Type B pancreatic cell (in vitro differentiated cells): ENCODE measurements at regions not wholly inside any gene's neighbourhood (a gene's known extent, or its start where the extent isn't known, plus 50 kb on each side); places are given as distances from the start of the nearest gene placed in this dataset.
"Not testable (repeated sequence)": the region's sequence is repeated elsewhere in the genome, so short reads cannot be mapped to it uniquely, and the experiment has no call there.

Source experiments
- DNase-seq: peaks from one replicate; pipeline ENCODE4 v3.0.0; 2021; ENCODE audit warnings: mixed read lengths; ENCODE audit not compliant: unreplicated experiment; ENCODE audit errors: extremely low spot score
- H3K27ac Mint-ChIP-seq: 2 replicates; pipeline ENCODE4 v1.8.0; 2021; ENCODE audit warnings: mild to moderate bottlenecking, mixed read lengths
- H3K27me3 Mint-ChIP-seq: 2 replicates; pipeline ENCODE4 v1.8.0; 2021; ENCODE audit warnings: mixed read lengths
- H3K36me3 Mint-ChIP-seq: 2 replicates; pipeline ENCODE4 v1.8.0; 2021; ENCODE audit warnings: mixed read lengths
- H3K4me1 Mint-ChIP-seq: one replicate; pipeline ENCODE4 v1.8.0; 2021; ENCODE audit warnings: mixed read lengths; ENCODE audit not compliant: unreplicated experiment
- H3K4me3 Mint-ChIP-seq: 2 replicates; pipeline ENCODE4 v1.8.0; 2021; ENCODE audit warnings: mild to moderate bottlenecking, mixed read lengths
- H3K9me3 Mint-ChIP-seq: 2 replicates; pipeline ENCODE4 v1.8.0; 2021; ENCODE audit warnings: mixed read lengths
- TF ChIP-seq, protein P1 (sequence below): fragments of 200-600 bp; sonication (generic); conservative IDR thresholded peaks from 2 replicates; pipeline ENCODE4 v1.5.0; 2021; ENCODE audit warnings: antibody characterized with exemption, mild to moderate bottlenecking

DNA sequence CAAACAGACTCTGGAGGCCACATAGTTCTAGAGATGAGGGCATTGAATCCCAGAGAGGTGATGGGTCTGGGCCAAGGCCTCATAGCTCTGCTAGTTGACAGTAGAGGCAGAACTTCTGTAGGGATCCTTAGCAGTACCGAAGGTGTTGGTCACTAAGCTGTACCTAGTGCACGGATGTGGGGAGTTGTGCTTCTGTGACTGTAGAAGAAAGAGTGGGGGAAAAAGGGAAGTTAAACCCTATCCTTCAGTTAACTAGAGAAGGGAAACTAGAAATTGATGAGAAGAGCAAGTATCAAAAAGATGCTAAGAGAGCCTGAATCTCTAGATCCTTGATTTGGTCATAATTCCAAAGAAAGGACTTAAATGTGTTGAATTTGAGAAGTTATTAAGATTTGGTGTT, 186.7 kb downstream of the NFKBIZ start:
- TF ChIP-seq, protein P1, sequence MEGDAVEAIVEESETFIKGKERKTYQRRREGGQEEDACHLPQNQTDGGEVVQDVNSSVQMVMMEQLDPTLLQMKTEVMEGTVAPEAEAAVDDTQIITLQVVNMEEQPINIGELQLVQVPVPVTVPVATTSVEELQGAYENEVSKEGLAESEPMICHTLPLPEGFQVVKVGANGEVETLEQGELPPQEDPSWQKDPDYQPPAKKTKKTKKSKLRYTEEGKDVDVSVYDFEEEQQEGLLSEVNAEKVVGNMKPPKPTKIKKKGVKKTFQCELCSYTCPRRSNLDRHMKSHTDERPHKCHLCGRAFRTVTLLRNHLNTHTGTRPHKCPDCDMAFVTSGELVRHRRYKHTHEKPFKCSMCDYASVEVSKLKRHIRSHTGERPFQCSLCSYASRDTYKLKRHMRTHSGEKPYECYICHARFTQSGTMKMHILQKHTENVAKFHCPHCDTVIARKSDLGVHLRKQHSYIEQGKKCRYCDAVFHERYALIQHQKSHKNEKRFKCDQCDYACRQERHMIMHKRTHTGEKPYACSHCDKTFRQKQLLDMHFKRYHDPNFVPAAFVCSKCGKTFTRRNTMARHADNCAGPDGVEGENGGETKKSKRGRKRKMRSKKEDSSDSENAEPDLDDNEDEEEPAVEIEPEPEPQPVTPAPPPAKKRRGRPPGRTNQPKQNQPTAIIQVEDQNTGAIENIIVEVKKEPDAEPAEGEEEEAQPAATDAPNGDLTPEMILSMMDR: no peak
- no peaks in the 10 kb centered on the region for H3K4me1 Mint-ChIP-seq

DNA sequence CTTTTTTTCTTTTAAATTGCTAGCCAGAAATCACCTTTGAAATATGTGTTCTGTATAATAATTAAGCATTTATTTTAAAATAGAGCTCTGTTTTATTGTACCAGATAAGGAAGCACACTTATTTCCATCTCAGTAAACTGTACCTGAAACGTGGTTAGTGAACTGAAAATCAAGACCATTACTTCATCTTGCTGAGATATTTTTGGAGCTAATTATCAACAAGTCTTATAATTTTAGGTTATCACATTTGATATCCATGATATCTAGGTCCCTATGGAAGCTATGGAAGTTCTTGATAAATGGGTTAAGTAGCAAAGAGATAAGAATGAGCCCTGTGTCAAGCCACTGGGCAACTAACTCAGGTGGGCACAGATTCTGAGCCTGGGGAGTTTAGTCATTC, 187.2 kb downstream of the NFKBIZ start:
- Mint-ChIP-seq H3K4me3 (no peak overlapping the region), H3K9me3 (peaks cover 6% of the 10 kb centered on the region), H3K27ac (no peak overlapping the region), H3K27me3 (no peaks in the 10 kb centered on the region), H3K36me3 (no peaks in the 10 kb centered on the region), H3K4me1 (no peaks in the 10 kb centered on the region)
- DNase-seq: no peak
- TF ChIP-seq, protein P1: no peak

More for the DNA sequence above, 186.7 kb downstream of the NFKBIZ start:
- Mint-ChIP-seq H3K27ac (no peak overlapping the region), H3K9me3 (peaks cover 2% of the 10 kb centered on the region), H3K4me3 (no peak overlapping the region), H3K27me3 (no peaks in the 10 kb centered on the region), H3K36me3 (no peaks in the 10 kb centered on the region)
- no peak for DNase-seq

DNA sequence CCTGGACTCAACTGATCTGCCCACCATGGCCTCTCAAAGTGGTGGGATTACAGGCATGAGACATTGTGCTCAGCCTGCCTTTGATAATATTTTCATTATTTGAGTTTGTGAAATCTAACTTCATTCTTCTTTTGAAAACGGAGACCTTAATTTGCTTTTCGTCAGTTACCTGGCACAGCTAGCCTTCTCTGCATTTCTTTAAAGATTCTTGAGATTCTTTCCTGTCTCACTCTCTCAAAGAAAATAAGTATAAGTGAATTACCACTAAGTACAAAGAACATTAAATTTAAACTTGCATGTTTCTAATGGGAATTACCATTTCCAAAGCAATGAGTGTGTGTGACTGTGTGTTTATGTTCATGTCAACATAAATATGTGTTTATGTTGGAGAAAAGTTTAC, 187.9 kb downstream of the NFKBIZ start:
- Mint-ChIP-seq H3K4me3 (no peak overlapping the region), H3K27ac (no peak overlapping the region), H3K27me3 (no peaks in the 10 kb centered on the region), H3K4me1 (no peaks in the 10 kb centered on the region), H3K9me3 (peaks cover 7% of the 10 kb centered on the region), H3K36me3 (no peaks in the 10 kb centered on the region)
- TF ChIP-seq, protein P1: no peak
- no peak for DNase-seq

DNA sequence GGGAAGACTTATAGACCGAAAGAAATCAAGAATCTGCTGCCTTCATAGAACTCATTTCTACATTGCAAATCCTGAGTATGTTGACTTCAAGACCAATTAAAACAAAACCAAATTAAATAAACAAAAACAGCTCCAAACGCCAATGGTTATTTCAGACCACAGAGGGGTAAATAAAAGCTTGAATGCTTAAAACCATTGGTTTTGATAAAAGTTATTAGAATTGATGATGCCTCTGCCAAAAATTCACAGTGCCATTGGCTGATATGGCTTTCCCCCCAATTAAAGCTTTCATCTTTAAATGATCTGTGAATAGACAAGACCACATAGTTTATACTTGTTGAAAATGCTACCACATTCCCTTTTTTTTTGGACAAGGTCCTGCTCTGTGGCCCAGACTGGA, 188.5 kb downstream of the NFKBIZ start:
- no peak for DNase-seq
- TF ChIP-seq, protein P1: no peak
- Mint-ChIP-seq H3K27ac (no peak overlapping the region), H3K9me3 (peaks cover 7% of the 10 kb centered on the region), H3K4me1 (no peaks in the 10 kb centered on the region), H3K27me3 (no peaks in the 10 kb centered on the region), H3K4me3 (no peak overlapping the region), H3K36me3 (no peaks in the 10 kb centered on the region)

DNA sequence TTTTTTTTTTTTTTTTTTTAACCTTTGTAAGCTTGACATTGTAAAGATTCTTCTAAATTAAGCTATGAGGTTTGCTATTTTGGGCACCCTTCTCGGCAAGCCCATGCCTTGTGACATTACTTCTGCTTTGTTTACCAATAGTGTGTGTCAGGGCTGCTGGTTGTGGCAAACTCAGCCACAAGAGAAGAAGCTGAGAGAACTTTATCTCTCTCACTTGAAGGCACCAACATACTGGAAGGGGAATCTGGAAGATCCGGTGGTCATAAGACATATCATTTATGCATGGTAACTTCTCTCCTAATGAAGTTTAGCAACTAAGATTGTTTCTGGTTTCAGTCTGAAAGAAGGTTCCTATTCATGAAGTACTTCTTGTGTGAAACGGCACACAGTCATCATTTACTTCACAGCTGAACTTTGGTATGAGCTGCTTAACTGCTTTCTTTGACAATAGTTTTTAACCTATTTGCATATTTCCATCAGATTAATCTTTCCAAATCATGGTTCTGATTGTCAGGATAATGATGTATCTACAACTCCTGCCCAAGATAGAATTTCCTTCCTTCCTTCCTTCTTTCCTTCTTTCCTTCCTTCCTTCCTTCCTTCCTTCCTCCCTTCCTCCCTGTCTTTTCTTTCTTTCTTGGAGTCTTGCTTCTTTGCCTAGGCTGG, 189.3 kb downstream of the NFKBIZ start:
- no peaks in the 10 kb centered on the region for H3K36me3 Mint-ChIP-seq
- H3K9me3 Mint-ChIP-seq: peaks cover 7% of the 10 kb centered on the region
- no peak overlapping the region for H3K27ac Mint-ChIP-seq
- no peak for DNase-seq
- H3K4me3 Mint-ChIP-seq: no peak overlapping the region
- no peaks in the 10 kb centered on the region for H3K27me3 Mint-ChIP-seq
- no peaks in the 10 kb centered on the region for H3K4me1 Mint-ChIP-seq
- TF ChIP-seq, protein P1: no peak

DNA sequence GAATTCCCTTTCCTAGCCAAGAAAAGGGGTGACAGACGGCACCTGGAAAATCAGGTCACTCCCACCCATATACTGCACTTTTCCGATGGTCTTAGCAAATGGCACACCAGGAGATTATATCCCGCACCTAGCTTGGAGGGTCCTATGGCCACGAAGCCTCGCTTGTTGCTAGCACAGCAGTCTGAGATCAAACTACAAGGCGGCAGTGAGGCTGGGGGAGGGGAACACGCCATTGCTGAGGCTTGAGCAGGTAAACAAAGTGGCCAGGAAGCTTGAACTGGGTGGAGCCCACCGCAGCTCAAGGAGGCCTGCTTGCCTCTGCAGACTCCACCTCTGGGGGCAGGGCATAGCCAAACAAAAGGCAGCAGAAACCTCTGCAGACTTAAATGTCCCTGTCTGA, 190.8 kb downstream of the NFKBIZ start:
- H3K27me3 Mint-ChIP-seq, H3K9me3 Mint-ChIP-seq, DNase-seq, H3K27ac Mint-ChIP-seq, H3K4me3 Mint-ChIP-seq, H3K4me1 Mint-ChIP-seq, H3K36me3 Mint-ChIP-seq: not testable (repeated sequence)
